Hematopoietic multipotent progenitor cell (in vitro differentiated cells): ENCODE measurements at regions not wholly inside any gene's neighbourhood (a gene's known extent, or its start where the extent isn't known, plus 50 kb on each side); places are given as distances from the start of the nearest gene placed in this dataset.

ENCODE experiments used
- DNase-seq, 3 donors: peaks; one replicate each; pipeline ENCODE4 v3.0.0-alpha.2; 2011 to 2015; ENCODE audit warnings: low read depth in 2 of 3, low spot score in 2 of 3

DNA sequence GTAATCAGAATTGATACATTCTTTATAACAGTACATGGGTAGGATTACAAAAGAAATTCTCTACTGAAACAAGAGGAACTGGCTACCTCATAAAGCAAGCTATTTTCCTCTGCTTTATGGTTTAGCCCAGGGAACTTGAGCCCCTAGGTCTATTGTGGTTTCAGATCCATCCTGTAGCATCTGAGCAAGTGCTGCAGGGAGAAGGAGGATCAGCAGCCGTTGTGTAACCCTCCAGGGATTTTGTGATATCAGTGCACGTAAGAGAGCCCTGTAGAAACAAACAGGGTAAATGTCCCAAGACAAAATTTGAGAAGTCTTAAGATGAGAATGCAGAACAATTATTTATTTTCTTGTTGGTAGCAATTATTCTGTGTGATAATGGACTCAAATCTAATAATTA, 165.2 kb upstream of the DEFB112 start:
- DNase-seq: no peak

DNA sequence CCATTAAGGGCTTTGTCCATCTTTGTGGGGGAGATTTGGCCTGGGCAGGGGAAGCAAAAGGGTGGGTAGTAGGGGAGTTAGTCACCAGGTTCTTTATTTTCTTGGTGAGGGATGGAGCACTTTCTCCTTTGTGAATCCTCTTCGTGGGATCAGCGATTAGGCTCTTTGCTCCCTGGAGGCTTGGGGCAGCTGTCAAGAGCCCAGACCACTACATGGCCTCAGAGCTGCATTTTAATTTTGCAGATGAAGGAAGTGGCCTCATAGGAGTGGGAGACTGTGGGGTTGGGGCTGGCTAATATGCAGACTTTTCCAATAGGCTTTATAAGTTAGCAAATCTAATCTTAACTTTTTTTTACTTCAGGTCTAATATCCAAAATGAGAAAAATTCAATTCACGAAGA, 168.1 kb upstream of the DEFB112 start:
- no peak for DNase-seq

DNA sequence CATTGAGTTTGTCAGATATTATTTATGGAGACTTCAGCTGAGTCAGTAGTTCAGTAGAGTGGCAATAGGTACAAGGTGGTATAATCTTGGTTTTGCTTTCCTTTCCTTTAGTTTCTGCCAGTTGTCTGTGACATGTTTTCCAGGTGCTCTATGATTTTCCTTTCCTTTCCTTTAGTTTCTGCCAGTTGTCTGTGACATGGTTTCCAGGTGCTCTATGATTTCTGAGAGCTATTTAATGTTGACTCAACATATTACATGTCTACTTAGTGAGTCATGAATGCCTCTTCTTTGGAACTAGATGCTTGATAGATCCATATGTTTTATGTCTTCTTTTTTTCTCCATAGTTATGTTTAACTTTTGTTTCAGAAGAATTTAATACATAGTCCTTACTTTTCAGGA, 186.4 kb upstream of the DEFB112 start:
- DNase-seq: no peak

DNA sequence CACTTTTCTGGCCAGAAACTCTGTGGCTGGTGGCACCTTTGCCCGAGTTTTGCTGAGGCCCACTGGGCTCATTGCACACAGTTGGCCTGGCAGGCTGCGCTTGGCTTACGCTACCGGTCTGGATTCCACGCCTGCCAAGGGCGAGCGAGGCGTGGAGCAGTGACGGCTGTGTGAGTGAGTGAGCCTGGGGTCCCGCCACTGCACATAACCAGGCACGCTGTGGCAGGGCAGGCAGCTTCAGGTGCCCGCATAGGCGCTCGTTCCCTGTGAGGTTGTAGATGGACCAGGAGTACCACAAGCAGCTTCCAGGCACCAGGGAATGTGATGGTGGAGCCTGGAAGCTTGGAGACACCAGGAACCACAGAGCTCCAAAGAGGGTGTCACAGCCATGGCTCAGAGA, 190.1 kb upstream of the DEFB112 start:
- DNase-seq: no peak

DNA sequence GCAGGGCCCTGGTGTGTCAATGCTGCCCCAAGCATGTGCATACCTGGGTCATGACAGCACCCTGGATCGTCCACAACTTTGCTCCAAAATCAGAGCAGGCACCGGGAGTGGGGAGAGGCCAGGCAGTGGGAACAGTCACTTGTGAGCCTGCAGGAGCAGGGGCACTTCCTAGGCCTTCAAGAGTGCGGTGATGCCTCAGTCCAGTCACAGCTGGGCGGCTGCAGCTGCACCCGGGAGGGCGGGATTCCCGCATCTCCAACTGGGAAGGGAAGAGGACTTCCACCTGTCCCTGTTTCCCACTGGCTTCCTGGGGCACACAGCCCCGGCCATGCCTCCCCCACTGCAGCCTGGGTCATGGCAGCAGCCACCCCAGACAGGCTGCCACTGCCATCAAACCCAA, 191.3 kb upstream of the DEFB112 start:
- DNase-seq: no peak

DNA sequence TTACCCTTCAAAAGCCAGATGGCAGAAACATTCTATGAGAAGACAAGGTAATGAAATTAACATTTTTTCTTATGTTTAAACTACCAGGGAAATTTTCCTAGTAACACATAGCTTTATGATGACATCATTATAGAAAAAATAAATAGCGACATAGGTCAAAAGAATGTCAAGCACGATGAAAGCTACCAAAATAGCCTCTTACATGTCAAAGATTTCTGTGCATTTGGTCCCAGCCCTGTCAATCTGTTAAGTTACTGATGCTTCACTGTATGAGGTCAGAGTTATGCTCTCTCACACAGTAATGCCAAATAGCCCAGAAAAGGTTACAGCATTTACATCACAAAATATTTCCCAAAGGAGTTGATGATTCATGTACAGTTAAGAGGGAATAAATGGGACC, 199.8 kb upstream of the DEFB112 start:
- no peak for DNase-seq

DNA sequence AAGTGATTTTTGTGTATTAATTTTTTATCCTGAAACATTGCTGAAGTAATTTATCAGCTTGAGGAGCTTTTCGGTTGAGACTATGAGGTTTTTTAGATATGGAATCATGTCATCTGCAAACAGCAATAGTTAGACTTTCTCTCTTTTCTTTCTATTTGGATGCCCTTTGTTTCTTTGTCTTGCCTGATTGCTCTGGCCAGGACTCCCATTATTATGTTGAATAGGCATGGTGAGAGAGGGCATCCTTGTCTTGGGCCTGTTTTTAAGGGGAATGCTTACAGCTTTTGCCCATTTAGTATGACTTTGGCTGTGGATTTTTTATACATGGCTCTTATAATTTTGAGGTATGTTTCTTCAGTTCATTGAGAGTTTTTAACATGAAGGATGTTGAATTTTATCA, 207.6 kb upstream of the DEFB112 start:
- DNase-seq: no peak

DNA sequence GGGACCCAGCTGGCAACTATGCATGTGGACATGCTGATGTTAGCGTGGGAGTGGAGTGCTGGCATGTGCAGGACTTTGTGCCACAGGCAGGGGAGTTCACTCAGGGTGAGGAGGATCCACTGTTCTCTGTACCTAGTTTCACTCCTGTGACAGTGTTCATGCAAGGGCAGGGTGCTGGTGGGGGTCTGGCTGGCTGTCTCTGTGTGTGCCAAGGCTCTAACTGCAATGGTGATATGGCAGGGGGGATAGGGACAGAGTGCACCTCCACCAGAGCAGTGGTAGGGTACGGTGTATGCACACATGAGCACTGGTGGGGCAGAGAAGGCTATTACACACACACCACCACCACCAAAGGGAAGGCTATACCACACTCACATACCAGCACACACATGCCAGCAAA, 210.2 kb upstream of the DEFB112 start:
- DNase-seq: no peak

DNA sequence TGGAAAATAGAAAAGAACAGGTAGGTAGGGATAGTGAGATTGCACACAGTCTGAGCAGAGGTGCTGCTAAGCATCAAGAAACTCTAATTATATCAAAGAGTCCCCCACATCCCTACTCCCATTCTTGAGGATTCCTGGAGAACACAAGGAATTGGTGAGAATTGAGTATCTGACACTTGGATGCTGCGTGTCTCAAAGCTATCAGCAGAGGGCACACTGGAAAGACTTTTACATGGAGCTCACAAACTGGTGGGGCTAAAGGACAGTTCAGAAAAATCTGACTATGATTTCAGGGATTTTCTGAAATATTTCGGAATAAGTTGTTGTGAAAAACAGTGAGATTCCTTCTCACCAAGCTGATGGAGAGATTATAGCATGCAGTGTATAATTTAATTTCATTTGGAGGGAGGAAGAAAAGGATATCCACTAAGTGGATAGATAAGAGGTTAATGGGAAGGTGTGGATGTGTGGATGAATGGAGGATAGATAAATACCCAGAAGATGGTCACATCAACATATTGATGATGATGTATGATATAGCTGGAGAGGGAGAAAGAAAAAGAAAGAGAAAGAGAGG, 215.4 kb upstream of the DEFB112 start:
- no peak for DNase-seq

DNA sequence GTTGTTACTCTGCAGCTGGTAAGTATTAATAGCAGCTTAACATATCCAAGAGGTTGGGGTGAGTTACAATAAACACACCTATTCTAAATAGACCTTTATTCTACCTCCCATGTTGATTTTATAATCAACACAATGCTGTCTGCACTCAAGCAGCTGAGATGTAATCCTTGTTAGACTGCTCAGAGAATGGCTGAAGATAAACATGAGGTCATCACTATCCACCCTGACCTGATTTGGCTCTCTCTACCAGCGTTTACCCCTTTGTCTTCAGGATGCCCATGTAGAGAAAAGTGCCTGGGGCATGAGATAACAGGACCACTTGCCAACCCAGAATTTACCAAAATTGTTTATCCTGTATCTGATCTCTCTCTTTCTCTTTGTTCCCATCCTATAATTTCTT, 220.7 kb upstream of the DEFB112 start:
- no peak for DNase-seq

DNA sequence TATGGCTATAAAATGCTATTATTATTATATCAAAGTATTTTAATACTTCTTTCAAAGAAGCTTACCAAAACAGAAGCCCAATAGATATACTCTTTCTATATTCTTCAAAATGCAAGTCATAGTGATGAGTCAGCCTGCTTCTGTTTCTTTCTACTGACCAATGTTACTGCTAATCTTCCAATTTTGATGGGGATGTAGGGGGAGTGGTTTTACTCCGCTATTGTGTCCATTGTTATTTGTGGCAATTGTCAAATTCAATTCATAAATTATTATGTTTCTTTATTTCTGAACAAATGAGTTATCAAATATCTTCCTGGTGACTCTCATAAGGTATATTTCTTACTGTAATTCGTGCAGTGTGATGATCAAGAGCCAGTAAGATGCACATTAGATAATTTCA, 221.5 kb upstream of the DEFB112 start:
- DNase-seq: no peak

DNA sequence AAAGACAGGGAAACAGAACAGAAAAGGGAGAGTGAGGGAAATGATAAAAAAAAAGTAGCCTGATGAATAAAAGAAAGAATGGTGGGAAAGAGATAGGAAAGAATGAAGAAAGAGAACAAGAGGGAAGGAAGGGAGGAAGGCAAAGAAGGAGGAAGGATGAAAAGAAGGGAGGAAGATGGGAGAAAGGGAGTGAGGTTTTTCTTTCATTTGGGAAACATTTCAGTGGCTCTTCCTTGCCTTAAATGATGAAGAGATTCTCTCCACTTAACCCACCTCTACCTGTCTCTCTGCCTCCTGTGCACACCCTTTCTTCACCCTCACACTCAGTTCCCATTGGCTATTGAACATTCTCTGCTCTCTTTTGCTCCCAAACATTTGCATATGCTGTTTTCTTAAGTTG, 222.1 kb upstream of the DEFB112 start:
- no peak for DNase-seq

DNA sequence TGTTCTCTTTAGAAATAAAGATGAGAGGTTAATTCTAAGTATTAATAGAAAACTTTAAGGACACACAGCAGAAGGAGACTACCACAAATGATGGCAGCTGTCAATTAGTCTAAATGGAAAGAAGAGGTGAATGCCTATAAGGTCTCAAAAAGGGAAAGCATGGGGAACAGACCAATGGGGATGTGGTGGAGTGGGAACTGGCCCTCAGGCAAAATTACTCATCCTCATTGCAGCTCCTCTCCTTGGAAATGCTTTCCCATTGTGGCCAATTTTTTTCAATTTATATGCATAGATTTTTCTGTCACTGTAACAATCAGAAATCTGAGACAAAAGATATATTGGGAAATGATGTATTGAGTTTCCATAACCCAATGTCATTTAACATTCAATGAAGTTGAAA, 222.9 kb upstream of the DEFB112 start:
- DNase-seq: no peak

DNA sequence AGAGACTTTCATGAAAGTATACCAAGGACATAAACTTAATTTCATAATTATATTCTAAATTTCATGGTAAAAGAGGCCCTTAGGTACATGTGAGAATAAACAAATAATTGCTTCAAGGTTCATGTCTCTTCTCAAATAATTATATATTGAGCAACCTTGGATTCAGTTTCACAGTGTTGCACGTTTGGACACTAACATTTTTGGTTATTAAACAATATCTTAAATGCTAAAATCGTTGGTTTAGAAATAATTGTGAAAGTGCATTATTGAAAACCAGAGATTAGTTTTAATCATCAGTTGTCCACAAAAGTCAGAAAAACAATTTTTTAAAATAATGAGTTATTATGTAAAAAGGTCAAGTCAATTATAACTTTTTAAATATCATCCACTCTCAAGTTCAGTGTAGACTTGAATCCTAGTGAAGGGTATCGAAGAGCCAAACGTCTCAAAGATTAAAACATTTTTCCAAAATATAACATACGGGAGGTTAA, 227.1 kb upstream of the DEFB112 start:
- no peak for DNase-seq

DNA sequence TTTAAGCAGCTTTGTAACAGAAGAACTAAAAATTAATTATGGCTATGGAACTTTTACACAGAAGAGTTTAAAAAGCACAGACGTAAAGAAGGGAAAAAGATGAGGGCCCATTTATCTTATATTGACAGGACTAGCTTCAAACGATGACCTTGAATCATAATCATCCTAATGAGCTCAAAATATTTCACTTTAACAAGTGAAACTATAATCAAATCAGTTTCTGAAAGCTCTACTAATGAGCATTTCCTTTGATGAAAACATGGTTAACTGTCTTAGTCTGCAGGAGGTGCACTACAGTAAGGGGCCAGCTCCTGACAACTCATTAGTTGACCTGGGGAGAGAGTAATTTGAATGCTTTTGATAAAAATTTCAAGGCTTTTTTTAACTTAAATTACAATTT, 228.0 kb upstream of the DEFB112 start:
- no peak for DNase-seq

DNA sequence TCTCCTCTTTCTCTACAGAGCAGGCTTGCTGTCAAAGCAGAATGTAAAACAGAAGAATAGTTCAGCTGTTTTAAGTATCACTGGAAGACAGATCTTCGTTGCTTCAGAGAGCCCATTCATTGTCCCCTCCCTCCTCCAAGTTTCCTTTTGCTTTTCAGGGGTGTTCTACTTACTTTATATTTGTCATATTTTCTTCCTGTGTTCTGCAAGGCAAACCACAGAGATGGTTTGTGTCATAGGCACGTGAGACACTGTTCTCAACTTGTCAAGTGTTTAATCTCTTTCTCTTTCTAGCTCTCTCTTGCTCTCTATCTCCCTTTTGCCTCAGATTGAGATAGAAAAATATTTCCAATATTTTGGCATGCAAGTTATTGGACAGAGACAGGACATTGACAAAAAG, 228.9 kb upstream of the DEFB112 start:
- DNase-seq: no peak

DNA sequence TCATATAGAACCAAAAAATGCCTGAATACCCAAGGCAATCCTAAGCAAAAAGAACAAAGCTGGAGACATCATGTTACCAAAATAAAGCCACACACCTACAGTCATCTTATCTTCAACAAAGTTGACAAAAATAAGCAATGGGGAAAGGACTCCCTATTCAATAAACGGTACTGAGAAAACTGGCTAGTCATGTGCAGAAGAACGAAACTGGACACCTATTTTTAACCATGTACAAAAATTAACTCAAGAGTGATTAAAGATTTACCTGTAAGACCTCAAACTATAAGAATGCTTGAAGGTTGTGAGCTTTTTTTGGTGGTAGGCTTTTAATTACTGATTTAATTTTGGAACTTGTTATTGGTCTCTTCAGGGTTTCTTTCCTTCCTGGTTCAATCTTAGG, 236.0 kb upstream of the DEFB112 start:
- no peak for DNase-seq

DNA sequence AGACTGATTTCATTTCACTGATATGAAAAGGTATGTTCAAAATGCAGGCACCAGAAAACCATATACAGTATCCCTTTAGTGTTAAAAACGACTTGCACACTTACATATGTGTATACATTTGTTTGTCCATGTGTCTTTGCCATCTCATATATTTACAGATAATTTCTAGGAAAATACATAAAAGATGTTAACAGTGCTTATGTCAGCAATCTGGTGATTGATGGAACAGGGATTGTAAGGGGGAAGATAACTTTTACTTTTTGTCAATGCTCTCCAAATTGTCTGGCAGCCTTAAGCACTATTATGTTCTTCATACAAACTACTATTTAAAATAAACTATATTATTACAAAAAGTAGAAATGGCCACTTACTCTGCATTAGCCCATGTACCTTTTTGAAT, 238.5 kb upstream of the DEFB112 start:
- no peak for DNase-seq

DNA sequence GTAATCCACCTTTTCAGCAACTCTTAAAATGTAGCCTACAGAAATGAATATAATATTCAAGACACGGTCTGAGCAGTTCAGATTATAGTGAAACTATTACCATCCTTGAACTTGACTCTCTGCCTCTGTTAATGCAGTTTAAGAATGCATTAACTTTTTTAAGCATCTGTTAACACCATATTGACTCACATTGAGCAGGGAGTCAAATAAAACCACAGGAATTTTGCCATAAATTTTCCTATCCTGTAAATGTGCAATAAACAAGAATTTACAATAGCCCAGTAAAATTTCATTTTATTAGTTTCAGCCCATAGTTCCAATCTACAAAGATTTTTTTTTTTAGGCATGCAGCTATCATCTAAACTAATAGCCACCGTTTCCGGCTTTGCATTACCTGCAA, 239.2 kb upstream of the DEFB112 start:
- no peak for DNase-seq

DNA sequence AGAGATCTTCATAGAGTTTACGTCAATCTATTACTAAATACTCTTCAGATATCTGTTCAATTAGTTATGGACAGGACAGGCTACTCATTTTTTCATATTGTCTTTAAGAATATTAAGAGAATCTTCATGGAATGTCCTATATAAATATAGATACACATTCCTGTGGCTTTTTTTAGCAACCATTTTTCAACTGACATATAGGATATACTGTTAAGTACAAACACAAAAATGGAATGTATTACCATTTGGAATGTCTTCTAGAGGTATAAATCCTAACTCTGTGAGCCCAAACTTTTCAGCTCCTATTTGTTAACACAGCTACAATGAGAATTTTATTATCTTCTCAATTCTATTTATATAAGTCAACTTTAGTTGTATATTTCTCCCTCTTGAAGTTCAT, 239.6 kb upstream of the DEFB112 start:
- no peak for DNase-seq

DNA sequence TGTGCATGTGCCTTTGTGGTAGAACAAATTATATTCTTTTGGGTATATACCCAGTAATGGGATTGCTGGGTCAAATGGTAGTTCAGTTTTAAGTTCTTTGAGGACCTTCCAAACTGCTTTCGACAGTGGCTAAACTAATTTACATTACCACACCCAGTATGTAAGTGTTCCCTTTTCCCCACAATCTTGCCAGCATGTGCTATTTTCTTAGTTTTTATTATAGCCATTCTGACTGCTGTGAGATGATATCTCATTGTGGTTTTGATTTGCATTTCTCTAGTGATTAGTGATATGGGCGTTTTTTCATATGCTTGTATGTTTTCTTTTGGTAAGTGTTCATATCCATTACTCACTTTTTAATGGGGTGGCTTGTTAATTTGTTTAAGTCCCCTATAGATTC, 251.6 kb upstream of the DEFB112 start:
- no peak for DNase-seq

DNA sequence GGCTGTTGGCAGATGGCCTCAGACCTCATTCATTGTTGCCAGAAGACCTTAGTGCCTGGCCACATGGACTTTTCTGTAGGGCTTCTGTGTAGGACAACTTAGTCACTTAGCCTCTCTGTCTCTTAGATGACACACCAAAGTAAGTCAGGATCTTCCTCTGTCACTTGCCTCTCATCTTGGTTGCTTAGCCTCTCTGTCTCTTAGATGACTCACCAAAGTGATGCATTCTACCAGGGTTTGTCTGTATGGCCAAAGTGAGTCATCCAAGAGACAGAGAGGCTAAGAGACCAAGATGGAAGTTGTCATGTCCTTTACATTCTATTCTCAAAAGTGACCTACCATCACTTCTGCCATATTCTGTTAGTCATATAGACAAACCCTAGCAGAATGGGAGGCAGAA, 255.9 kb upstream of the DEFB112 start:
- no peak for DNase-seq

DNA sequence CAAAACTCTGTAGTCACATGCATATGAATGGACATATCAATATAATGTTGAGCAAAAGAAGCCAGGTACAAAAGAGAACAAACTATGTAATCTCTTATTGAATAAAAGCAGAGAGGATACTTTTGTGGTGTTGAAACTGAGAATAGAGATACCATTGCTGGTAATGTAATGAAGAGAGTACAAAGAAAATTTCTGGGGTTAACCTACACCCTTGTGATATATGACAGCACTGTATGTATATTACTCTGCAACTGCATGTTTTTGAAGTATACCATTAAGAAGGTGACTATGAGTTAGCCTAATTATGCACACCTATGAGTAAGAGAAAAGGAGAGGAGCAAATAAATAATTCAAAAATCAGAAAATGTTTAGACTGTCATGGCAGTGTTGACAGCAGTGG, 268.8 kb upstream of the DEFB112 start:
- no peak for DNase-seq

DNA sequence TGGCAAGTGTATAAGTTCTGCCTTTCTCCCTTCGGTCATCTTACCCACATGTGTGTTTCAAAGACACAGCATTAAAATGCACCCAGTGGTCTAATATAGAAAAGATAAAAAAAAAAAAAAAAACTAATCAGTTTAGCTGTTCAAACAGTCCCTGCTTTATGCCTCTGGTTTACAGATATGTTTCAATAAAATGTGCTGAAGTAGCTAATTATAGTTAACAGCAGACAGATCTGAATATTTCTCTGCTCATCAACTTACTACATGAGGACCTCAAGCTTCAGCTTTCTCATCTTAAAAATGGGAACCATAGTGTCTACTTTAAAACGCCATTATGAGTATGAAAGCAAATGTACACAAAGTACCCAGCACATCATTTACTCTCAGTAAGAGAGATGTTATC, 280.6 kb upstream of the DEFB112 start:
- no peak for DNase-seq
